Neuronal stem cell (in vitro differentiated cells): ENCODE measurements at regions not wholly inside any gene's neighbourhood (a gene's known extent, or its start where the extent isn't known, plus 50 kb on each side); places are given as distances from the start of the nearest gene placed in this dataset.

Experiments used
- DNase-seq: peaks from one replicate; pipeline ENCODE4 v3.0.0-alpha.2; 2013; ENCODE audit warnings: low spot score
- H2AFZ ChIP-seq: one replicate; pipeline ENCODE4 v1.6.1; 2013; ENCODE audit warnings: mild to moderate bottlenecking, low read length, inconsistent platforms
- H2AK5ac ChIP-seq: 2 replicates; pipeline ENCODE4 v1.6.1; 2013; ENCODE audit warnings: low read depth, mild to moderate bottlenecking, inconsistent platforms, low read length, moderate library complexity, mixed read lengths
- H2BK120ac ChIP-seq: 2 replicates; pipeline ENCODE4 v1.6.1; 2013; ENCODE audit warnings: low read depth, mild to moderate bottlenecking, inconsistent platforms, low read length, moderate library complexity, mixed read lengths
- H2BK12ac ChIP-seq: one replicate; pipeline ENCODE4 v1.6.1; 2013; ENCODE audit warnings: low read length, inconsistent platforms
- H2BK15ac ChIP-seq: 2 replicates; pipeline ENCODE4 v1.6.1; 2013; ENCODE audit warnings: mild to moderate bottlenecking, low read length, inconsistent platforms, mixed read lengths
- H2BK5ac ChIP-seq: one replicate; pipeline ENCODE4 v1.6.1; 2013; ENCODE audit warnings: inconsistent platforms, mild to moderate bottlenecking, low read length, moderate library complexity
- H3K14ac ChIP-seq: one replicate; pipeline ENCODE4 v1.6.1; 2013; ENCODE audit warnings: low read length, inconsistent platforms
- H3K18ac ChIP-seq: 2 replicates; pipeline ENCODE4 v1.6.1; 2013; ENCODE audit warnings: low read length, inconsistent platforms
- H3K23ac ChIP-seq: 2 replicates; pipeline ENCODE4 v1.6.1; 2013; ENCODE audit warnings: low read depth, mild to moderate bottlenecking, mixed read lengths, low read length, inconsistent platforms; ENCODE audit not compliant: poor library complexity
- H3K27ac ChIP-seq: replicated peaks from 3 replicates; pipeline ENCODE4 v1.5.1; 2013; ENCODE audit warnings: low read length, inconsistent platforms
- H3K27me3 ChIP-seq, 3 experiments: 2 replicates each; pipeline ENCODE4 v1.6.1; 2013; ENCODE audit warnings: low read length in 3 of 3, mild to moderate bottlenecking in 2 of 3, inconsistent platforms in 1 of 3, low read depth in 1 of 3, mixed read lengths in 1 of 3, moderate library complexity in 1 of 3; ENCODE audit not compliant: control insufficient read depth in 3 of 3, insufficient read depth in 3 of 3
- H3K36me3 ChIP-seq, 2 donors: replicated peaks in 1 of 2; 2 replicates each; pipeline ENCODE4 v1.6.1; 2013; ENCODE audit warnings: low read length in 2 of 2; ENCODE audit not compliant: control insufficient read depth in 2 of 2, insufficient read depth in 2 of 2
- H3K4ac ChIP-seq: 2 replicates; pipeline ENCODE4 v1.6.1; 2013; ENCODE audit warnings: inconsistent platforms, mild to moderate bottlenecking, low read length, moderate library complexity
- H3K4me1 ChIP-seq, 2 donors: 1 replicate in 1 of 2; 2 replicates in 1 of 2; pipeline ENCODE4 v1.6.1; 2013; ENCODE audit warnings: low read length in 2 of 2, low read depth in 1 of 2; ENCODE audit not compliant: control insufficient read depth in 2 of 2, insufficient read depth in 1 of 2
- H3K4me2 ChIP-seq: one replicate; pipeline ENCODE4 v1.6.1; 2013; ENCODE audit warnings: mild to moderate bottlenecking, low read length, inconsistent platforms; ENCODE audit not compliant: insufficient read depth, poor library complexity, severe bottlenecking
- H3K4me3 ChIP-seq, 2 donors: 2 replicates each; pipeline ENCODE4 v1.5.1; 2013; ENCODE audit warnings: low read length in 2 of 2, mild to moderate bottlenecking in 2 of 2, inconsistent platforms in 1 of 2, moderate library complexity in 1 of 2
- H3K79me1 ChIP-seq: one replicate; pipeline ENCODE4 v1.6.1; 2013; ENCODE audit warnings: low read depth, mild to moderate bottlenecking, inconsistent platforms, low read length, moderate library complexity
- H3K9ac ChIP-seq: one replicate; pipeline ENCODE4 v1.6.1; 2013; ENCODE audit warnings: mild to moderate bottlenecking, low read depth, low read length, inconsistent platforms; ENCODE audit not compliant: poor library complexity
- H3K9me3 ChIP-seq, 2 donors: replicated peaks in 1 of 2; 2 replicates each; pipeline versions ENCODE3 to v1.6.1; 2013; ENCODE audit warnings: low read length in 2 of 2, mild to moderate bottlenecking in 2 of 2, inconsistent platforms in 1 of 2, low read depth in 1 of 2, mixed read lengths in 1 of 2, moderate library complexity in 1 of 2; ENCODE audit not compliant: control insufficient read depth in 2 of 2, insufficient read depth in 1 of 2
- H4K8ac ChIP-seq: one replicate; pipeline ENCODE4 v1.6.1; 2013; ENCODE audit warnings: low read depth, mild to moderate bottlenecking, inconsistent platforms, low read length, moderate library complexity
- H4K91ac ChIP-seq: one replicate; pipeline ENCODE4 v1.6.1; 2013; ENCODE audit warnings: low read length, low read depth, mild to moderate bottlenecking, inconsistent platforms; ENCODE audit not compliant: poor library complexity
- WGBS, 2 donors: extraction: QIAGEN DNeasy Blood & Tissue Kit; methylation state at CpG; one replicate each; pipeline ENCODE4 v1.1.7; 2013; ENCODE audit warnings: missing lambda C conversion rate in 2 of 2, mixed read lengths in 1 of 2; ENCODE audit not compliant: insufficient read length in 2 of 2, insufficient replicate concordance in 1 of 2; ENCODE audit errors: extremely low coverage in 2 of 2; 5-methylcytosine and 5-hydroxymethylcytosine counted together

- Histone ChIP-seq H3K27me3 (no peaks in the 10 kb centered on the region), H2AK5ac (no peak overlapping the region), H3K14ac (no peak overlapping the region), H3K4me3 (no peak overlapping the region), H2AFZ (no peak overlapping the region), H3K79me1 (no peaks in the 10 kb centered on the region), H4K8ac (no peak overlapping the region), H3K9ac (no peak overlapping the region), H2BK15ac (no peak overlapping the region), H2BK5ac (no peak overlapping the region), H3K23ac (no peak overlapping the region), H2BK120ac (no peak overlapping the region), H4K91ac (no peak overlapping the region), H3K4me1 (peaks cover 2 to 11% of the 10 kb centered on the region in 2 donors), H3K36me3 (no peaks in the 10 kb centered on the region), H3K18ac (no peak overlapping the region), H3K4ac (no peak overlapping the region), H3K27ac (no peak overlapping the region), H3K9me3 (peaks cover 0 to 12% of the 10 kb centered on the region in 2 donors), H3K4me2 (no peak overlapping the region), H2BK12ac (no peak overlapping the region)
- DNase-seq = no peak
- no CpG with 5 or more reads among the region's 13 CpGs for WGBS, 2 donors
These were observed 342.0 kb upstream of the IRX4 start for GRCh38 chr5:2224689-2225088.

GRCh38 chr5:2223303-2223702, 340.6 kb upstream of the IRX4 start:
- WGBS, 2 donors = no CpG with 5 or more reads among the region's 15 CpGs
- H2BK5ac ChIP-seq = no peak overlapping the region

GRCh38 chr5:2222246-2222992, 339.7 kb upstream of the IRX4 start:
- Histone ChIP-seq H2BK120ac (no peak overlapping the region), H3K27ac (no peak overlapping the region), H2BK15ac (no peak overlapping the region), H2AFZ (no peak overlapping the region), H2BK5ac (no peak overlapping the region), H4K91ac (no peak overlapping the region), H3K79me1 (no peaks in the 10 kb centered on the region), H3K36me3 (no peaks in the 10 kb centered on the region), H3K23ac (no peak overlapping the region), H4K8ac (peak overlapping the region; percentile 73), H3K4ac (no peak overlapping the region), H3K14ac (no peak overlapping the region), H2BK12ac (no peak overlapping the region), H2AK5ac (no peak overlapping the region), H3K18ac (peak overlapping the region; percentile 11), H3K4me2 (no peak overlapping the region), H3K27me3 (no peaks in the 10 kb centered on the region), H3K4me3 (no peak overlapping the region), H3K9ac (no peak overlapping the region), H3K9me3 (peaks cover 0 to 16% of the 10 kb centered on the region in 2 donors), H3K4me1 (peaks cover under 1 to 2% of the 10 kb centered on the region in 2 donors)
- WGBS, 2 donors = no CpG with 5 or more reads among the region's 18 CpGs
- no peak for DNase-seq

More at GRCh38 chr5:2223303-2223702, 340.6 kb upstream of the IRX4 start:
- Histone ChIP-seq H3K79me1 (no peaks in the 10 kb centered on the region), H3K27me3 (no peaks in the 10 kb centered on the region), H2BK15ac (no peak overlapping the region), H3K4me1 (peaks cover 2 to 10% of the 10 kb centered on the region in 2 donors), H3K9ac (no peak overlapping the region), H2BK12ac (no peak overlapping the region), H2AFZ (no peak overlapping the region), H2BK120ac (no peak overlapping the region), H3K4ac (no peak overlapping the region), H3K4me2 (no peak overlapping the region), H3K4me3 (no peak overlapping the region), H3K14ac (no peak overlapping the region), H3K9me3 (peaks cover 0 to 16% of the 10 kb centered on the region in 2 donors), H4K8ac (no peak overlapping the region), H3K23ac (no peak overlapping the region), H3K27ac (no peak overlapping the region), H4K91ac (no peak overlapping the region), H3K36me3 (no peaks in the 10 kb centered on the region), H2AK5ac (no peak overlapping the region), H3K18ac (no peak overlapping the region)
- no peak for DNase-seq

- WGBS, 2 donors = no CpG with 5 or more reads among the region's 5 CpGs
- no peak overlapping the region for H3K27ac ChIP-seq
- H3K9me3 ChIP-seq = peaks cover 0 to 21% of the 10 kb centered on the region in 2 donors
- no peak overlapping the region for H4K8ac ChIP-seq
- H4K91ac ChIP-seq = no peak overlapping the region
- no peak overlapping the region for H2BK15ac ChIP-seq
- H2AFZ ChIP-seq = no peak overlapping the region
- no peak overlapping the region for H2BK120ac ChIP-seq
- H2BK12ac ChIP-seq = no peak overlapping the region
- H2BK5ac ChIP-seq = no peak overlapping the region
- no peaks in the 10 kb centered on the region for H3K4me1 ChIP-seq
- H3K27me3 ChIP-seq = no peaks in the 10 kb centered on the region
- no peak overlapping the region for H3K9ac ChIP-seq
- H2AK5ac ChIP-seq = peak overlapping the region; percentile 31
- H3K4me2 ChIP-seq = no peak overlapping the region
- H3K36me3 ChIP-seq = no peaks in the 10 kb centered on the region
- H3K79me1 ChIP-seq = no peaks in the 10 kb centered on the region
- H3K14ac ChIP-seq = no peak overlapping the region
- H3K4ac ChIP-seq = no peak overlapping the region
- no peak overlapping the region for H3K4me3 ChIP-seq
- H3K18ac ChIP-seq = no peak overlapping the region
- no peak for DNase-seq
- no peak overlapping the region for H3K23ac ChIP-seq
These were observed 338.7 kb upstream of the IRX4 start for GRCh38 chr5:2221450-2221849.
